DOHH2 (cell line): ENCODE measurements at regions not wholly inside any gene's neighbourhood (a gene's known extent, or its start where the extent isn't known, plus 50 kb on each side); places are given as distances from the start of the nearest gene placed in this dataset.

ENCODE experiments used
- H3F3A ChIP-seq: fragments of 200-600 bp; sonication (generic), shearing (Covaris generic); 2 replicates; pipeline ENCODE4 v1.6.0; 2016; ENCODE audit warnings: antibody characterized with exemption, mild to moderate bottlenecking; ENCODE audit not compliant: control insufficient read depth, insufficient read depth
- H3K27ac ChIP-seq: fragments of 200-600 bp; sonication (generic); 2 replicates; pipeline ENCODE4 v1.5.1; 2014; ENCODE audit warnings: low read depth, mild to moderate bottlenecking, low read length, moderate library complexity
- H3K27me3 ChIP-seq: fragments of 200-600 bp; sonication (generic); 2 replicates; pipeline ENCODE4 v1.6.1; 2014; ENCODE audit warnings: mild to moderate bottlenecking, low read length, mixed read lengths; ENCODE audit not compliant: control insufficient read depth
- H3K36me3 ChIP-seq: fragments of 200-600 bp; sonication (generic); 2 replicates; pipeline ENCODE4 v1.6.1; 2014; ENCODE audit warnings: mild to moderate bottlenecking, low read length, moderate library complexity, mixed read lengths; ENCODE audit not compliant: control insufficient read depth
- H3K4me1 ChIP-seq: fragments of 200-600 bp; sonication (generic); 2 replicates; pipeline ENCODE4 v1.6.1; 2014; ENCODE audit warnings: mild to moderate bottlenecking, low read length, mixed read lengths; ENCODE audit not compliant: control insufficient read depth
- H3K4me2 ChIP-seq: fragments of 200-600 bp; sonication (generic); 2 replicates; pipeline ENCODE4 v1.6.0; 2014; ENCODE audit warnings: mild to moderate bottlenecking, low read length, moderate library complexity
- H3K4me3 ChIP-seq: fragments of 200-600 bp; sonication (generic); 2 replicates; pipeline ENCODE4 v1.5.1; 2014; ENCODE audit warnings: mild to moderate bottlenecking, low read length, mixed read lengths
- H3K79me2 ChIP-seq: fragments of 200-600 bp; sonication (generic); 2 replicates; pipeline ENCODE4 v1.6.1; 2014; ENCODE audit warnings: mild to moderate bottlenecking, low read length, mixed read lengths; ENCODE audit not compliant: control insufficient read depth
- H3K9me2 ChIP-seq: fragments of 200-600 bp; sonication (generic); replicated peaks from 2 replicates; pipeline ENCODE4 v1.6.1; 2014; ENCODE audit warnings: mild to moderate bottlenecking, low read length, mixed read lengths; ENCODE audit not compliant: control insufficient read depth
- H3K9me3 ChIP-seq: fragments of 200-600 bp; sonication (generic); 2 replicates; pipeline ENCODE4 v1.6.1; 2014; ENCODE audit warnings: antibody characterized with exemption, low read length, mixed read lengths; ENCODE audit not compliant: control insufficient read depth, insufficient read depth
- H4K20me1 ChIP-seq: fragments of 200-600 bp; sonication (generic); 2 replicates; pipeline ENCODE4 v1.6.0; 2014; ENCODE audit warnings: low read depth, mild to moderate bottlenecking, antibody characterized with exemption, low read length, moderate library complexity; ENCODE audit not compliant: control insufficient read depth, insufficient read depth
- CTCF ChIP-seq: fragments of 200-600 bp; sonication (generic); IDR thresholded peaks from one replicate; pipeline ENCODE4 v1.5.1; 2014; ENCODE audit warnings: antibody characterized with exemption, mild to moderate bottlenecking, low read depth, low read length; ENCODE audit not compliant: poor library complexity, severe bottlenecking
- EZH2phosphoT487 ChIP-seq: fragments of 200-600 bp; sonication (generic); IDR thresholded peaks from 2 replicates; pipeline ENCODE4 v1.6.1; 2017; ENCODE audit warnings: borderline replicate concordance, mild to moderate bottlenecking, antibody characterized with exemption, low read length, moderate library complexity, mixed read lengths

DNA sequence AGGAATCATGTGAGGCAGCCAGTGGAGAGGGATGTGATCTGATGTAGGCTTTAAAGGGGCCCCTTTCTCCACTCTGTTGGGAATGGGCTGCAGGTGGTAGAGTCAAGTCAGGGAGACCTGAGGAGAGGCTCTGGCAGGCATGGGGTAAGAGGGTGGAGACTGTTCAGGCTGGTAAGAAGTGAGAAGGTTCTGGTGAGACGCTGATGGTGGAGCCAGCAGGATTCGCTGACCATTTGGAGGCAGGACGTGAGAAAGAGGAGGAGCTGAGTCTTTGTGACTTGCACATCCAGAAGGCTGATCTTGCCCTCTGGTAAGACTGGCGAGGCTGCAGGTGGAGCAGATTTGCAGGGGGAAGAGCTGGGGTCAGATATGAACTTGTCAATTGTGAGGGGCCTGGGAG lies 248.0 kb downstream of the NSG2 start:
- Histone ChIP-seq H3K4me2 (no peak overlapping the region), H3F3A (no peaks in the 10 kb centered on the region), H3K9me3 (no peaks in the 10 kb centered on the region), H3K4me3 (no peak overlapping the region), H3K4me1 (no peaks in the 10 kb centered on the region), H3K79me2 (no peaks in the 10 kb centered on the region), H3K36me3 (no peaks in the 10 kb centered on the region), H3K9me2 (no peaks in the 10 kb centered on the region), H3K27ac (no peak overlapping the region), H3K27me3 (no peaks in the 10 kb centered on the region), H4K20me1 (no peaks in the 10 kb centered on the region)
- TF ChIP-seq EZH2phosphoT487 (no peak), CTCF (no peak)

GRCh38 chr5:174294891-174295620 lies 249.6 kb downstream of the NSG2 start:
- no peaks in the 10 kb centered on the region for H3K79me2 ChIP-seq
- H3K36me3 ChIP-seq = no peaks in the 10 kb centered on the region
- H3K27ac ChIP-seq = no peak overlapping the region
- H3K4me1 ChIP-seq = no peaks in the 10 kb centered on the region
- TF ChIP-seq CTCF (no peak), EZH2phosphoT487 (no peak)
- no peak overlapping the region for H3K4me3 ChIP-seq
- no peaks in the 10 kb centered on the region for H3K9me2 ChIP-seq
- no peak overlapping the region for H3K4me2 ChIP-seq
- no peaks in the 10 kb centered on the region for H3K27me3 ChIP-seq
- H3F3A ChIP-seq = no peaks in the 10 kb centered on the region
- H3K9me3 ChIP-seq = no peaks in the 10 kb centered on the region
- no peaks in the 10 kb centered on the region for H4K20me1 ChIP-seq

DNA sequence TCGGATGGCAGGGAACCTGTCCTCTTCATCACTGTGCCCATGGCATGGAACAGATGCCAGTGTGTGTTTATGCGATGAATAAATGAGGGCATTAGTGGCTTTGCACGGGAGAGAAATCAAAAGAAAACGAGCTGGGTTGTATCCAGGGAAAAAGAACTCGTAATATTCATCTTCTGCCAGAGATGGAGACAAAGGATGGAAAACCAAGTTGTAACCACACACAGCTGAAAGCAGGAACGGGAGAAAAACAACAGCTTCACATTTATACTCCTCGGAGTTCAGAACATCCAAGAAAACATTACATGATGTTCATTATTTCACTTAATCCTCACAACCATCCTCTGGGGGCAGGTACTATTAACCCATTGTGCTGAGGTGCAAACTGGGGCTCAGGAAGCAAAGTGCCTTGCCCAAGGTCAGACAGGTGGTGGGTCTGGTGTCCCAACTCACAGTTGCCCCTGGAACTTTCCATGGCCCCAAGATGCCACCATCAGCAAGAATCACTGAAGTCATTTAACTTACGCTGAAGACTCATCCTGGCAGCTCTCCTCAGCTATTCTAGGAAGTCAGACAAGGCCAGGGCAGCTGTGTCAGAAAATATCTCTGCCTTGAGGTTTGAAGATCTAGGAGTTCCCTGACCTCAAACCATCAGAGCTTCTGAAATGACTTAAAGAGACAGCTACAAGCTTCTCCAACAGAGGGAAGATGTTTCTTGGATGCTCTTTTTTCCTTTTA lies 250.4 kb downstream of the NSG2 start:
- no peaks in the 10 kb centered on the region for H4K20me1 ChIP-seq
- H3K4me1 ChIP-seq = no peaks in the 10 kb centered on the region
- H3F3A ChIP-seq = no peaks in the 10 kb centered on the region
- no peaks in the 10 kb centered on the region for H3K9me2 ChIP-seq
- H3K27me3 ChIP-seq = no peaks in the 10 kb centered on the region
- H3K4me2 ChIP-seq = no peak overlapping the region
- no peaks in the 10 kb centered on the region for H3K9me3 ChIP-seq
- no peaks in the 10 kb centered on the region for H3K36me3 ChIP-seq
- H3K79me2 ChIP-seq = no peaks in the 10 kb centered on the region
- no peak overlapping the region for H3K4me3 ChIP-seq
- TF ChIP-seq EZH2phosphoT487 (no peak), CTCF (no peak)
- H3K27ac ChIP-seq = no peak overlapping the region
